HepG2 (cell line): ENCODE measurements at regions not wholly inside any gene's neighbourhood (a gene's known extent, or its start where the extent isn't known, plus 50 kb on each side); places are given as distances from the start of the nearest gene placed in this dataset.

Experiments used
- ATAC-seq: fragments of 200-7000 bp; cut with Tn5 transposase; 3 replicates; pipeline ENCODE4 v1.9.1; 2020; ENCODE audit warnings: mild to moderate bottlenecking, moderate library complexity
- BruUV-seq: library from RNA; stranded (reverse); fragments of 400-500 nt; replicated peaks from 2 replicates; lab custom pipeline; 2021; lab: Mats Ljungman, UMichigan
- CTCF ChIA-PET: fragments of 300-600 bp; formaldehyde crosslinking; extraction: SDS; loops from one replicate; lab custom pipeline; 2021; ENCODE audit warnings: low total read pairs, inconsistent platforms, low intra/inter-chr PET ratio; lab: Yijun Ruan, JAX
- POLR2A ChIA-PET: fragments of 350-600 bp; sonication (Branson Sonifier 250); formaldehyde crosslinking; loops from one replicate; lab custom pipeline; 2020; ENCODE audit warnings: antibody characterized with exemption, inconsistent platforms; lab: Yijun Ruan, JAX
- DNase-seq: peaks from one replicate; pipeline ENCODE4 v3.0.0-alpha.2; 2015; ENCODE audit warnings: low spot score
- FAIRE-seq: peaks from 3 replicates; lab custom pipeline; 2011; peaks lifted over from hg19 to GRCh38; lab: Jason Lieb, UNC
- H2AFZ ChIP-seq: one replicate; pipeline ENCODE4 v1.6.1; 2011; ENCODE audit warnings: low read length, inconsistent platforms
- H3K27ac ChIP-seq: fragments of 300-600 bp; 3 replicates; pipeline ENCODE4 v1.8.0; 2011; ENCODE audit warnings: mixed run types, mild to moderate bottlenecking, mixed read lengths, low read length, inconsistent platforms; ENCODE audit not compliant: insufficient read depth; ENCODE audit errors: extremely low read length
- H3K27me3 ChIP-seq, 2 experiments: fragments of 200-600 bp in 1 of 2; 2 replicates in 1 of 2; 3 replicates in 1 of 2; pipeline versions ENCODE4 v1.6.0 to v1.8.0; 2011; ENCODE audit warnings: low read length in 2 of 2, mild to moderate bottlenecking in 2 of 2, moderate library complexity in 2 of 2, inconsistent platforms in 1 of 2; ENCODE audit not compliant: insufficient read depth in 2 of 2, control insufficient read depth in 1 of 2
- H3K36me3 ChIP-seq, 2 experiments: fragments of 200-600 bp in 1 of 2; replicated peaks in 1 of 2; 2 replicates in 1 of 2; 3 replicates in 1 of 2; pipeline versions ENCODE4 v1.5.1 to v1.8.0; 2011; ENCODE audit warnings: low read length in 2 of 2, inconsistent platforms in 1 of 2; ENCODE audit not compliant: insufficient read depth in 2 of 2, control insufficient read depth in 1 of 2
- H3K4me1 ChIP-seq: 2 replicates; pipeline ENCODE4 v1.5.1; 2012; ENCODE audit warnings: low read length, inconsistent platforms; ENCODE audit not compliant: insufficient read depth
- H3K4me2 ChIP-seq: 2 replicates; pipeline ENCODE4 v1.6.0; 2011; ENCODE audit warnings: low read depth, low read length, inconsistent platforms
- H3K4me3 ChIP-seq, 3 experiments: fragments of 200-600 bp in 1 of 3; sonication (generic), shearing (Covaris generic) in 1 of 3; replicated peaks in 1 of 3; 2 replicates each; pipeline ENCODE4 v1.5.1; 2011 to 2016; ENCODE audit warnings: low read length in 3 of 3, inconsistent platforms in 2 of 3, low read depth in 2 of 3, mild to moderate bottlenecking in 2 of 3, control low read depth in 1 of 3, mixed read lengths in 1 of 3; ENCODE audit not compliant: insufficient read depth in 1 of 3
- H3K79me2 ChIP-seq: one replicate; pipeline ENCODE4 v1.6.1; 2011; ENCODE audit warnings: low read length, inconsistent platforms; ENCODE audit not compliant: insufficient read depth
- H3K9ac ChIP-seq: 2 replicates; pipeline ENCODE4 v1.6.0; 2011; ENCODE audit warnings: mild to moderate bottlenecking, low read depth, low read length, inconsistent platforms; ENCODE audit not compliant: insufficient read depth
- H3K9me3 ChIP-seq: 2 replicates; pipeline ENCODE4 v1.5.1; 2012; ENCODE audit warnings: mild to moderate bottlenecking, low read length
- H4K20me1 ChIP-seq: 2 replicates; pipeline ENCODE4 v1.6.0; 2011; ENCODE audit warnings: inconsistent platforms, mild to moderate bottlenecking, low read length, moderate library complexity; ENCODE audit not compliant: insufficient read depth
- KMT2A ChIP-seq: sonication (generic); formaldehyde crosslinking; IDR thresholded peaks from 2 replicates; pipeline ENCODE4 v1.4.0; 2020; ENCODE audit warnings: missing genetic modification reagents
- MED8 ChIP-seq: sonication (generic); formaldehyde crosslinking; IDR thresholded peaks from 2 replicates; pipeline ENCODE4 v1.8.1; 2023; ENCODE audit warnings: mild to moderate bottlenecking, missing genetic modification reagents; ENCODE audit not compliant: insufficient replicate concordance
- RARG ChIP-seq: sonication (generic); formaldehyde crosslinking; IDR thresholded peaks from 2 replicates; pipeline ENCODE4 v1.4.0; 2020; ENCODE audit warnings: low read depth, mild to moderate bottlenecking, missing genetic modification reagents
- U2AF1 ChIP-seq: fragments of 200-400 bp; formaldehyde crosslinking; optimal IDR thresholded peaks from 2 replicates; pipeline ENCODE3; 2017; ENCODE audit warnings: mild to moderate bottlenecking, low read depth, low read length
- ZNF34 ChIP-seq: sonication (generic); formaldehyde crosslinking; IDR thresholded peaks from 2 replicates; pipeline ENCODE4 v1.4.0; 2020; ENCODE audit warnings: mild to moderate bottlenecking, missing genetic modification reagents, borderline replicate concordance
- ZNF724P ChIP-seq: sonication (generic); formaldehyde crosslinking; IDR thresholded peaks from 2 replicates; pipeline ENCODE4 v1.8.0; 2022; ENCODE audit warnings: missing genetic modification reagents, borderline replicate concordance
- ZNF790 ChIP-seq: sonication (generic); formaldehyde crosslinking; IDR thresholded peaks from 2 replicates; pipeline ENCODE4 v1.8.0; 2022; ENCODE audit warnings: missing genetic modification reagents, mild to moderate bottlenecking, borderline replicate concordance
- ZNF883 ChIP-seq: sonication (generic); formaldehyde crosslinking; IDR thresholded peaks from 2 replicates; pipeline ENCODE4 v1.5.1; 2020; ENCODE audit warnings: mild to moderate bottlenecking, missing genetic modification reagents; ENCODE audit errors: not compliant biosample characterization
- WGBS: methylation state at CpG from one replicate; pipeline ENCODE4 v1.1.6; 2017; ENCODE audit warnings: low lambda C conversion rate; 5-methylcytosine and 5-hydroxymethylcytosine counted together
- in situ Hi-C: cut with HindIII; loops from 2 replicates; pipeline ENCODE4 v1.10.0; 2017; ENCODE audit warnings: low pct_unique_long_range_greater_than_20kb; ENCODE audit not compliant: extremely low pct_ligation_motif_present
- intact Hi-C: fragments of 100-400 bp; cut with micrococcal nuclease; formaldehyde crosslinking; loops from one replicate; pipeline ENCODE4 v1.10.0; 2022; ENCODE audit not compliant: unreplicated experiment
- TF ChIP-seq, protein P1 (sequence below): sonication (generic); formaldehyde crosslinking; IDR thresholded peaks from 2 replicates; pipeline ENCODE4 v1.5.1; 2020; ENCODE audit warnings: missing genetic modification reagents, mild to moderate bottlenecking, borderline replicate concordance
- TF ChIP-seq, protein P2 (sequence below): sonication (generic); formaldehyde crosslinking; IDR thresholded peaks from 2 replicates; pipeline ENCODE4 v1.5.0; 2020; ENCODE audit warnings: mild to moderate bottlenecking, missing genetic modification reagents
- TF ChIP-seq, protein P3 (sequence below): sonication (generic); formaldehyde crosslinking; IDR thresholded peaks from 2 replicates; pipeline ENCODE4 v1.4.0; 2020; ENCODE audit warnings: mild to moderate bottlenecking, missing genetic modification reagents, borderline replicate concordance

DNA sequence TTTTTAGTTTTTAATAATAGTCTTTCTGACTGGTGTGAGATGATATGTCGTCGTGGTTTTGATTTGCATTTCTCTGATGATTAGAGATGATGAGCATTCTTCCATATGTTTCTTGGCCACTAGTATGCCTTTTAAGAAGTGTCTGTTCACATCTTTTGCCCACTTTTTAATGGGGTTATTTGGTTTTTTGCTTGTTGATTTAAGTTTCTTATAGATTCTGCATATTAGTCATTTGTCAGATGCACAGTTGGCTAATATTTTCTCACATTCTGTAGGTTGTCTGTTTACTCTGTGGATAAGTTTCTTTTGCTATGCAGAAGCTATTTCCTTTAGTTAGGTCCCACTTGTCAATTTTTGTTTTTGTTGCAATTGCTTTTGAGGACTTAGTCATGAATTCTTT lies 185.4 kb downstream of the SUCNR1 start:
- DNase-seq: no peak
- intact Hi-C loops (no loop called here), in situ Hi-C loops (no loop called here)
- H3K36me3 ChIP-seq: no peaks in the 10 kb centered on the region
- H3K4me3 ChIP-seq: no peak overlapping the region
- no peak for TF ChIP-seq ZNF34
- no peak for TF ChIP-seq RARG (CRISPR knock-in tag)
- no peak for TF ChIP-seq MED8
- no peak for TF ChIP-seq KMT2A (CRISPR knock-in tag)
- TF ChIP-seq, protein P1, sequence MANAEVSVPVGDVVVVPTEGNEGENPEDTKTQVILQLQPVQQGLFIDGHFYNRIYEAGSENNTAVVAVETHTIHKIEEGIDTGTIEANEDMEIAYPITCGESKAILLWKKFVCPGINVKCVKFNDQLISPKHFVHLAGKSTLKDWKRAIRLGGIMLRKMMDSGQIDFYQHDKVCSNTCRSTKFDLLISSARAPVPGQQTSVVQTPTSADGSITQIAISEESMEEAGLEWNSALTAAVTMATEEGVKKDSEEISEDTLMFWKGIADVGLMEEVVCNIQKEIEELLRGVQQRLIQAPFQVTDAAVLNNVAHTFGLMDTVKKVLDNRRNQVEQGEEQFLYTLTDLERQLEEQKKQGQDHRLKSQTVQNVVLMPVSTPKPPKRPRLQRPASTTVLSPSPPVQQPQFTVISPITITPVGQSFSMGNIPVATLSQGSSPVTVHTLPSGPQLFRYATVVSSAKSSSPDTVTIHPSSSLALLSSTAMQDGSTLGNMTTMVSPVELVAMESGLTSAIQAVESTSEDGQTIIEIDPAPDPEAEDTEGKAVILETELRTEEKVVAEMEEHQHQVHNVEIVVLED (CRISPR knock-in tag): no peak
- TF ChIP-seq, protein P2, sequence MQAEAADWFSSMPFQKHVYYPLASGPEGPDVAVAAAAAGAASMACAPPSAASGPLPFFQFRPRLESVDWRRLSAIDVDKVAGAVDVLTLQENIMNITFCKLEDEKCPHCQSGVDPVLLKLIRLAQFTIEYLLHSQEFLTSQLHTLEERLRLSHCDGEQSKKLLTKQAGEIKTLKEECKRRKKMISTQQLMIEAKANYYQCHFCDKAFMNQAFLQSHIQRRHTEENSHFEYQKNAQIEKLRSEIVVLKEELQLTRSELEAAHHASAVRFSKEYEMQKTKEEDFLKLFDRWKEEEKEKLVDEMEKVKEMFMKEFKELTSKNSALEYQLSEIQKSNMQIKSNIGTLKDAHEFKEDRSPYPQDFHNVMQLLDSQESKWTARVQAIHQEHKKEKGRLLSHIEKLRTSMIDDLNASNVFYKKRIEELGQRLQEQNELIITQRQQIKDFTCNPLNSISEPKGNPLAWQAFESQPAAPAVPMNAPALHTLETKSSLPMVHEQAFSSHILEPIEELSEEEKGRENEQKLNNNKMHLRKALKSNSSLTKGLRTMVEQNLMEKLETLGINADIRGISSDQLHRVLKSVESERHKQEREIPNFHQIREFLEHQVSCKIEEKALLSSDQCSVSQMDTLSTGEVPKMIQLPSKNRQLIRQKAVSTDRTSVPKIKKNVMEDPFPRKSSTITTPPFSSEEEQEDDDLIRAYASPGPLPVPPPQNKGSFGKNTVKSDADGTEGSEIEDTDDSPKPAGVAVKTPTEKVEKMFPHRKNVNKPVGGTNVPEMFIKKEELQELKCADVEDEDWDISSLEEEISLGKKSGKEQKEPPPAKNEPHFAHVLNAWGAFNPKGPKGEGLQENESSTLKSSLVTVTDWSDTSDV (CRISPR knock-in tag): no peak
- TF ChIP-seq ZNF883 (CRISPR knock-in tag): no peak
- no peak for TF ChIP-seq ZNF790 (CRISPR knock-in tag)
- TF ChIP-seq U2AF1: no peak
- TF ChIP-seq, protein P3, sequence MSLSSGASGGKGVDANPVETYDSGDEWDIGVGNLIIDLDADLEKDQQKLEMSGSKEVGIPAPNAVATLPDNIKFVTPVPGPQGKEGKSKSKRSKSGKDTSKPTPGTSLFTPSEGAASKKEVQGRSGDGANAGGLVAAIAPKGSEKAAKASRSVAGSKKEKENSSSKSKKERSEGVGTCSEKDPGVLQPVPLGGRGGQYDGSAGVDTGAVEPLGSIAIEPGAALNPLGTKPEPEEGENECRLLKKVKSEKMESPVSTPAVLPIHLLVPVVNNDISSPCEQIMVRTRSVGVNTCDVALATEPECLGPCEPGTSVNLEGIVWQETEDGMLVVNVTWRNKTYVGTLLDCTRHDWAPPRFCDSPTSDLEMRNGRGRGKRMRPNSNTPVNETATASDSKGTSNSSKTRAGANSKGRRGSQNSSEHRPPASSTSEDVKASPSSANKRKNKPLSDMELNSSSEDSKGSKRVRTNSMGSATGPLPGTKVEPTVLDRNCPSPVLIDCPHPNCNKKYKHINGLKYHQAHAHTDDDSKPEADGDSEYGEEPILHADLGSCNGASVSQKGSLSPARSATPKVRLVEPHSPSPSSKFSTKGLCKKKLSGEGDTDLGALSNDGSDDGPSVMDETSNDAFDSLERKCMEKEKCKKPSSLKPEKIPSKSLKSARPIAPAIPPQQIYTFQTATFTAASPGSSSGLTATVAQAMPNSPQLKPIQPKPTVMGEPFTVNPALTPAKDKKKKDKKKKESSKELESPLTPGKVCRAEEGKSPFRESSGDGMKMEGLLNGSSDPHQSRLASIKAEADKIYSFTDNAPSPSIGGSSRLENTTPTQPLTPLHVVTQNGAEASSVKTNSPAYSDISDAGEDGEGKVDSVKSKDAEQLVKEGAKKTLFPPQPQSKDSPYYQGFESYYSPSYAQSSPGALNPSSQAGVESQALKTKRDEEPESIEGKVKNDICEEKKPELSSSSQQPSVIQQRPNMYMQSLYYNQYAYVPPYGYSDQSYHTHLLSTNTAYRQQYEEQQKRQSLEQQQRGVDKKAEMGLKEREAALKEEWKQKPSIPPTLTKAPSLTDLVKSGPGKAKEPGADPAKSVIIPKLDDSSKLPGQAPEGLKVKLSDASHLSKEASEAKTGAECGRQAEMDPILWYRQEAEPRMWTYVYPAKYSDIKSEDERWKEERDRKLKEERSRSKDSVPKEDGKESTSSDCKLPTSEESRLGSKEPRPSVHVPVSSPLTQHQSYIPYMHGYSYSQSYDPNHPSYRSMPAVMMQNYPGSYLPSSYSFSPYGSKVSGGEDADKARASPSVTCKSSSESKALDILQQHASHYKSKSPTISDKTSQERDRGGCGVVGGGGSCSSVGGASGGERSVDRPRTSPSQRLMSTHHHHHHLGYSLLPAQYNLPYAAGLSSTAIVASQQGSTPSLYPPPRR (CRISPR knock-in tag): no peak
- TF ChIP-seq ZNF724P: no peak
- no peaks in the 10 kb centered on the region for H3K79me2 ChIP-seq
- H3K9ac ChIP-seq: no peak overlapping the region
- no peaks in the 10 kb centered on the region for H3K4me1 ChIP-seq
- no peak overlapping the region for H3K27ac ChIP-seq
- ChIA-PET POLR2A (no interaction called here), CTCF (no interaction called here)
- no peaks in the 10 kb centered on the region for H4K20me1 ChIP-seq
- WGBS: 49% methylated on average over 2 of the region's 2 CpGs
- no peak for FAIRE-seq
- no TSS peak for BruUV-seq
- no peak for ATAC-seq
- H3K4me2 ChIP-seq: no peak overlapping the region
- H3K27me3 ChIP-seq: no peaks in the 10 kb centered on the region
- H2AFZ ChIP-seq: no peak overlapping the region
- no peaks in the 10 kb centered on the region for H3K9me3 ChIP-seq
